Endothelial cell (in vitro differentiated cells): ENCODE measurements at regions not wholly inside any gene's neighbourhood (a gene's known extent, or its start where the extent isn't known, plus 50 kb on each side); places are given as distances from the start of the nearest gene placed in this dataset.

Experiments
- DNase-seq: peaks from one replicate; pipeline ENCODE4 v3.0.0; 2021; ENCODE audit warnings: low spot score
- H3K27ac Mint-ChIP-seq: one replicate; pipeline ENCODE4 v1.8.0; 2021; ENCODE audit warnings: mixed read lengths, inconsistent platforms; ENCODE audit not compliant: unreplicated experiment
- H3K27me3 Mint-ChIP-seq: one replicate; pipeline ENCODE4 v1.8.0; 2021; ENCODE audit warnings: mild to moderate bottlenecking, moderate library complexity, mixed read lengths, inconsistent platforms; ENCODE audit not compliant: unreplicated experiment
- H3K36me3 Mint-ChIP-seq: one replicate; pipeline ENCODE4 v1.8.0; 2021; ENCODE audit warnings: mild to moderate bottlenecking, low read depth, mixed read lengths, inconsistent platforms; ENCODE audit not compliant: unreplicated experiment
- H3K4me1 Mint-ChIP-seq: one replicate; pipeline ENCODE4 v1.8.0; 2021; ENCODE audit warnings: mild to moderate bottlenecking, mixed read lengths, inconsistent platforms; ENCODE audit not compliant: unreplicated experiment
- H3K4me3 Mint-ChIP-seq: one replicate; pipeline ENCODE4 v1.8.0; 2021; ENCODE audit warnings: mild to moderate bottlenecking, mixed read lengths, inconsistent platforms; ENCODE audit not compliant: unreplicated experiment
- H3K9me3 Mint-ChIP-seq: one replicate; pipeline ENCODE4 v1.8.0; 2021; ENCODE audit warnings: mixed read lengths, inconsistent platforms; ENCODE audit not compliant: unreplicated experiment
- TF ChIP-seq, protein P1 (sequence below): fragments of 200-600 bp; sonication (generic); IDR thresholded peaks from one replicate; pipeline ENCODE4 v1.5.0; 2021; ENCODE audit warnings: antibody characterized with exemption; ENCODE audit not compliant: unreplicated experiment

DNA sequence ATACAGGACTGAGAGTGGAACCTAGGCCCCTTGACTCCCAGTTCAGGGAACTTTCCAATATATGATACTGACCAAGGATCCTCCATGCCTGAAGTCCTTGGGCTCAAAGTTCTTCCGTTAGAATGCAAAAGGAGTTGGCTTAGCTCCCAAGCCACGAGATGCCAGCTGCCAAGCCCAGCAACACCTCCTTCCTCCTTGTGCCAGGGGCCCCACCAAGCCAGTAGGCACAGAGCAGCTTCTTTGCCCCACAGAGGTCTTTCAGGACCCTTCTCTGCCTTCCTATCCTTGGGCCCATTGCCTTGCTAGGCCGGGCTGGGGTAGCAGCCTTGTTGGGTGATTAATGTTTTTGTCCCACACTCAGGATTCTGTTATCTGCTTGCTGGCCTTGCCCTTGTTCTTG is 105.6 kb downstream of the EFNB1 start:
- H3K27ac Mint-ChIP-seq, result no peak overlapping the region
- H3K36me3 Mint-ChIP-seq, result no peaks in the 10 kb centered on the region
- TF ChIP-seq, protein P1, sequence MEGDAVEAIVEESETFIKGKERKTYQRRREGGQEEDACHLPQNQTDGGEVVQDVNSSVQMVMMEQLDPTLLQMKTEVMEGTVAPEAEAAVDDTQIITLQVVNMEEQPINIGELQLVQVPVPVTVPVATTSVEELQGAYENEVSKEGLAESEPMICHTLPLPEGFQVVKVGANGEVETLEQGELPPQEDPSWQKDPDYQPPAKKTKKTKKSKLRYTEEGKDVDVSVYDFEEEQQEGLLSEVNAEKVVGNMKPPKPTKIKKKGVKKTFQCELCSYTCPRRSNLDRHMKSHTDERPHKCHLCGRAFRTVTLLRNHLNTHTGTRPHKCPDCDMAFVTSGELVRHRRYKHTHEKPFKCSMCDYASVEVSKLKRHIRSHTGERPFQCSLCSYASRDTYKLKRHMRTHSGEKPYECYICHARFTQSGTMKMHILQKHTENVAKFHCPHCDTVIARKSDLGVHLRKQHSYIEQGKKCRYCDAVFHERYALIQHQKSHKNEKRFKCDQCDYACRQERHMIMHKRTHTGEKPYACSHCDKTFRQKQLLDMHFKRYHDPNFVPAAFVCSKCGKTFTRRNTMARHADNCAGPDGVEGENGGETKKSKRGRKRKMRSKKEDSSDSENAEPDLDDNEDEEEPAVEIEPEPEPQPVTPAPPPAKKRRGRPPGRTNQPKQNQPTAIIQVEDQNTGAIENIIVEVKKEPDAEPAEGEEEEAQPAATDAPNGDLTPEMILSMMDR, result no peak
- H3K4me1 Mint-ChIP-seq, result peaks cover 10% of the 10 kb centered on the region
- DNase-seq, result no peak
- no peaks in the 10 kb centered on the region for H3K9me3 Mint-ChIP-seq
- H3K4me3 Mint-ChIP-seq, result no peak overlapping the region
- H3K27me3 Mint-ChIP-seq, result no peaks in the 10 kb centered on the region

DNA sequence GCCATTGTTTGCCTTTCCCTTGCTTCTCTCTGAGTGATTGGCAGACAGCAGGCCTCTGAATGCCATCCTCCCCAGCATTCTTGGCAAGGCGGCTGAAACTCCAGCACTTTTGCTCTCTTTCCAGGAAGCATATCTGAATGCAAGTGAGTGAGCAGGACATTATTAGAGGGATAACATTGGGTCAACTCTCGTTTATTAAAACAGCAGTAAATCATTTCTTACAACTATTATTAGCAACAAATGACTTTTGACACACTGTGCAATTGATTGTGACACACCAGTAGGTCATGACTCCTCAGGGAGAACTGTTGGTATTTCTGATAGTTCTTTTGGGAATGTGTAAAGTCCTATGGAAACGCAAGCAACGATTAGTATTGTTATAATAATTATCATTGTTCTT is 103.8 kb downstream of the EFNB1 start:
- H3K36me3 Mint-ChIP-seq, result no peaks in the 10 kb centered on the region
- H3K4me3 Mint-ChIP-seq, result no peak overlapping the region
- no peak overlapping the region for H3K27ac Mint-ChIP-seq
- H3K4me1 Mint-ChIP-seq, result peaks cover 13% of the 10 kb centered on the region
- no peak for DNase-seq
- no peaks in the 10 kb centered on the region for H3K9me3 Mint-ChIP-seq
- TF ChIP-seq, protein P1, result no peak
- H3K27me3 Mint-ChIP-seq, result peaks cover 2% of the 10 kb centered on the region

DNA sequence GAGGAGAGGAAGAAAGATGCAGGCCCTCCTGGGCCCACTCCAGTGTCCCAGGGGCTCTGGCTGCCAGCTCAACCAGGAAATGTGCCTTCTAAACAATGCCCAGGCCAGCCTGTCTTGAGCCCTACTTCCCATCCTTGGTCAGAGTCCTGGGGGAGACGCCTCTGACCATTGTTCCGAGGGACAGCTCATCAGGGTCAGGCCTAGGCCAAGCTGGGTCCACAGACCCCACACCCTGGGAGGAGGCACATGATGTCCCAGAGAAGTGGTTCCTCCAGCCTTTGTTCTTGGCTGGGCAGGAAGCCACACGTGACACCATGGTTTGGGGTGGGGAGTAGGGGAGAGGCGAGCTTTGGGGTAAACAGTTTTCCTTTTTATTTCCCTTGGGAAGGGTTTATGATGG is 102.5 kb downstream of the EFNB1 start:
- Mint-ChIP-seq H3K27me3 (peaks cover 2% of the 10 kb centered on the region), H3K9me3 (no peaks in the 10 kb centered on the region), H3K27ac (no peak overlapping the region), H3K36me3 (no peaks in the 10 kb centered on the region), H3K4me3 (no peak overlapping the region), H3K4me1 (peaks cover 10% of the 10 kb centered on the region)
- TF ChIP-seq, protein P1, result no peak
- no peak for DNase-seq

DNA sequence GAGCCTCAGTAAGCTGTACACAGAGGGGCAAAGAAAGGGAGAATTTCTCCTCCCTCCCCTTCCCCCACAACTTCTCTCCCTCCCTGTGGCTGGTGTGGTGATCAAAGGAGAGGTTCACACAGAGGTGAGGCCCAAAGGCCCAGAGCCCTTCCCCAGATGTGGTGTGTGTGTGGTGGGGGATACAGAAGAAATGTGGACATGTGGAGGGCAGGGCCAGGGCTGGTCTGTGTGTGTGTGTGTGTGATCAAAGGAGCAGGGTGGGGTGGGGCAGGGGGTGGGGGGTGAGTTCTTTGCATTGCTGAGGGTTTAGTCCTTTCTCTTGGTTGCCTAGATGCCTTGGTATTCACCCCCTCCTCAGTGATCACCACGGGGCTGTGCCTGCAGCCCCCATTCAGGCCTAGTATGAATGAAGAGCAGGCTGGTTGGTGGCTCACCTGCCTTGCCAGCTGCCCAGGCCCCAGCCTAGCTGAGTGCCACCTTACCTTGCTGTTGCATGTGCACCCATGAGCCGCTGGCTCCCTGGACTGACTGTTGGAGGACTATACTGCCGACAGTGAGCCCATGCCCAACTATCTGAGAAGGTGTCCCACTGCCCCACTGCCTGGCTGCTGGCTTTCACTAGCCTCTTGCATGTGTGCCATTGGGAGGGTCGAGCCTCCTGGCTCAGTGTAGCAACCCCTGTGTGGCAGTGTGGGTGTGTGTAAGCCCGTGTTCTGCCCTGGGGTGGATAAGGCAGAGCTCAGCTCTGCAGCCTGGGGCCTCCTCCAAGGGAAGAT is 101.9 kb downstream of the EFNB1 start:
- Mint-ChIP-seq H3K9me3 (no peaks in the 10 kb centered on the region), H3K4me3 (no peak overlapping the region), H3K36me3 (no peaks in the 10 kb centered on the region), H3K4me1 (peaks cover 6% of the 10 kb centered on the region), H3K27ac (no peak overlapping the region), H3K27me3 (peaks cover 2% of the 10 kb centered on the region)
- DNase-seq, result no peak
- TF ChIP-seq, protein P1, result no peak

DNA sequence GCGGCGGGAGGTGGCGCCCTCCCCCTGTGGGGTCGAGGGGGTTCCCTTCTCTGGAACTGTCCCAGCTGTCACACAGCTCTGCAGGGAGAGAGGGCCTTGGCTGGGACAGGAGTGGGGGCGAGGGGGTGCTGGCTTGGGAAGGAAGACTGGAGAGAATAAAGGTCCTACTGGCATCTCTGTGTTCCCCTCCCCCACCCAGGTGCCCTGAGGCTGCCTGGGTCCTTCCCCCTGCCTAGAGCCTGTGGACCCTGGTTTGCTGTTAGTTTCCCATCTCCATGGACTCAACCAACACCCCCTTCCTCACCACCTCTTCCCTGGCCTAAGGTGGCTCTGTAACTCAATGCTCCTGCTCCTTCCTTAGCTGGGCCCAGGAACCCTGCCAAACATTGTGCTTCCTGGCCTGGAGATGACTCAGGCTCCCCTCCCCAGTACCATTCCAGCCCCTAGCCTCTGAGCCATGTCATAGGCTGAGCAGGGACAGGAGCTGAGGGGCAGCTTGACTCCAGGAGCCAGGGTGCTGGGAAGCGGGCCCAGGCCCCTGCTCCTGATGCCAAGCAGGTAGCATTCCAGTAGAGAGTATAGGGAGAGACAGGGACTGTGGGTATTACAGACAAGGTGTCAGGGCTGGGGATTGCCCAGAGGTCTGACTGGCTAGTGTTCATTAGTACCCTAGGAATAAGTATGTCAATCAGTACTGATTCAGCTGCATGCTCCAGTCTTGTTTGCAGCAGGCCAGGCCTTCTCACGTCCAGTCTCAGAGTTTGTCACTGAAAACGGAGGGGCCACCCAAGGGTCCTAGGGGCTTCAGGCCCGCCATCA is 100.7 kb downstream of the EFNB1 start:
- Mint-ChIP-seq H3K27me3 (peaks cover 2% of the 10 kb centered on the region), H3K36me3 (no peaks in the 10 kb centered on the region), H3K4me3 (no peak overlapping the region), H3K9me3 (no peaks in the 10 kb centered on the region), H3K27ac (no peak overlapping the region), H3K4me1 (peaks cover 6% of the 10 kb centered on the region)
- TF ChIP-seq, protein P1, result no peak
- DNase-seq, result no peak
